MM.1S (cell line): ENCODE measurements at regions not wholly inside any gene's neighbourhood (a gene's known extent, or its start where the extent isn't known, plus 50 kb on each side); places are given as distances from the start of the nearest gene placed in this dataset.

Experiments
- DNase-seq: peaks from one replicate; pipeline ENCODE4 v3.0.0-alpha.2; 2015
- H2AFZ ChIP-seq: fragments of 300-600 bp; sonication (generic); 2 replicates; pipeline ENCODE4 v1.6.0; 2016; ENCODE audit warnings: antibody characterized with exemption, low read length
- H3F3A ChIP-seq: fragments of 300-600 bp; sonication (generic); 2 replicates; pipeline ENCODE4 v1.6.1; 2016; ENCODE audit warnings: mild to moderate bottlenecking, antibody characterized with exemption, low read length, moderate library complexity, mixed read lengths; ENCODE audit not compliant: insufficient read depth
- H3K27ac ChIP-seq: fragments of 300-600 bp; sonication (generic); 2 replicates; pipeline ENCODE4 v1.5.1; 2016; ENCODE audit warnings: mild to moderate bottlenecking, low read length
- H3K27me3 ChIP-seq: fragments of 300-600 bp; sonication (generic); replicated peaks from 2 replicates; pipeline ENCODE4 v1.6.0; 2016; ENCODE audit warnings: low read length; ENCODE audit not compliant: insufficient read depth
- H3K36me3 ChIP-seq: fragments of 300-600 bp; sonication (generic); replicated peaks from 2 replicates; pipeline ENCODE4 v1.6.1; 2016; ENCODE audit warnings: mild to moderate bottlenecking, low read length, mixed read lengths; ENCODE audit not compliant: insufficient read depth
- H3K4me1 ChIP-seq: fragments of 300-600 bp; sonication (generic); 2 replicates; pipeline ENCODE4 v1.6.1; 2016; ENCODE audit warnings: low read length, mixed read lengths
- H3K4me2 ChIP-seq: fragments of 300-600 bp; sonication (generic); 2 replicates; pipeline ENCODE4 v1.6.0; 2016; ENCODE audit warnings: low read depth, low read length
- H3K4me3 ChIP-seq: fragments of 300-600 bp; sonication (generic); 2 replicates; pipeline ENCODE4 v1.5.1; 2016; ENCODE audit warnings: low read length, mixed read lengths
- H3K79me2 ChIP-seq: fragments of 300-600 bp; sonication (generic); 2 replicates; pipeline ENCODE4 v1.6.1; 2016; ENCODE audit warnings: mixed run types, low read length, mixed read lengths
- H3K9ac ChIP-seq: fragments of 300-600 bp; sonication (generic); 2 replicates; pipeline ENCODE4 v1.6.1; 2016; ENCODE audit warnings: low read length, mixed read lengths
- H3K9me2 ChIP-seq: fragments of 300-600 bp; sonication (generic); replicated peaks from 2 replicates; pipeline ENCODE4 v1.6.1; 2016; ENCODE audit warnings: mild to moderate bottlenecking, low read length, mixed read lengths; ENCODE audit not compliant: insufficient read depth
- H3K9me3 ChIP-seq: fragments of 300-600 bp; sonication (generic); replicated peaks from 2 replicates; pipeline ENCODE4 v1.6.1; 2016; ENCODE audit warnings: mild to moderate bottlenecking, low read length, mixed read lengths; ENCODE audit not compliant: insufficient read depth
- H4K20me1 ChIP-seq: fragments of 300-600 bp; sonication (generic); 2 replicates; pipeline ENCODE4 v1.6.1; 2016; ENCODE audit warnings: mild to moderate bottlenecking, low read length, moderate library complexity, mixed read lengths; ENCODE audit not compliant: insufficient read depth
- EZH2 ChIP-seq: fragments of 300-600 bp; sonication (generic); optimal IDR thresholded peaks from 2 replicates; pipeline ENCODE3; 2017; ENCODE audit warnings: low read depth, mild to moderate bottlenecking, antibody characterized with exemption, low read length, mixed read lengths
- EZH2phosphoT487 ChIP-seq: fragments of 300-600 bp; sonication (generic); IDR thresholded peaks from 2 replicates; pipeline ENCODE4 v1.6.1; 2018; ENCODE audit warnings: antibody characterized with exemption, low read length
- TF ChIP-seq, protein P1 (sequence below): fragments of 300-600 bp; sonication (generic); IDR thresholded peaks from 2 replicates; pipeline ENCODE4 v1.5.1; 2016; ENCODE audit warnings: antibody characterized with exemption, low read length, mixed read lengths

DNA sequence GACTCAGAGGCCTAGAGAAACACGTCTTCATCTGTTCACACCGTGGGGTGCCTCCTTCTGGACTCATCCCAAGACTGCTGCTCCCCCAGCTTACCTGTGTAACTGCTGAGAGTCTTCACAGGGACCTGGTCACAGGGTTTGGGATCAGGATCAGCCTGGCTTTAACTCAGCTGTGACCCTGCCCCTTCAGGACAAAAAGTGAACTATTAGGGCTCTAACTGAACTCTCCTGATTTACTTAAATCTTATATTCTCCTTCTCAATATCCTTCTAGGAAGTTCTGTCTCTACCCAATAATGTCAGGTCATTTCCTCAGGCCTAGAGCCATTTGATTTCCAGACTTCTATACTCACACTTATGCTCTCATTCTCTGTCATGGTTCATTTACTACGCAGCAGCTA, 108.4 kb downstream of the ZNF280B start:
- Histone ChIP-seq H2AFZ (no peak overlapping the region), H3K79me2 (no peaks in the 10 kb centered on the region), H3K9me2 (no peaks in the 10 kb centered on the region), H3K27me3 (no peaks in the 10 kb centered on the region), H3K36me3 (no peaks in the 10 kb centered on the region), H3K9me3 (no peaks in the 10 kb centered on the region), H3F3A (no peaks in the 10 kb centered on the region), H3K4me3 (no peak overlapping the region), H4K20me1 (no peaks in the 10 kb centered on the region), H3K4me2 (no peak overlapping the region), H3K4me1 (peaks cover 4% of the 10 kb centered on the region), H3K9ac (no peak overlapping the region), H3K27ac (no peak overlapping the region)
- TF ChIP-seq EZH2phosphoT487: no peak
- TF ChIP-seq, protein P1, sequence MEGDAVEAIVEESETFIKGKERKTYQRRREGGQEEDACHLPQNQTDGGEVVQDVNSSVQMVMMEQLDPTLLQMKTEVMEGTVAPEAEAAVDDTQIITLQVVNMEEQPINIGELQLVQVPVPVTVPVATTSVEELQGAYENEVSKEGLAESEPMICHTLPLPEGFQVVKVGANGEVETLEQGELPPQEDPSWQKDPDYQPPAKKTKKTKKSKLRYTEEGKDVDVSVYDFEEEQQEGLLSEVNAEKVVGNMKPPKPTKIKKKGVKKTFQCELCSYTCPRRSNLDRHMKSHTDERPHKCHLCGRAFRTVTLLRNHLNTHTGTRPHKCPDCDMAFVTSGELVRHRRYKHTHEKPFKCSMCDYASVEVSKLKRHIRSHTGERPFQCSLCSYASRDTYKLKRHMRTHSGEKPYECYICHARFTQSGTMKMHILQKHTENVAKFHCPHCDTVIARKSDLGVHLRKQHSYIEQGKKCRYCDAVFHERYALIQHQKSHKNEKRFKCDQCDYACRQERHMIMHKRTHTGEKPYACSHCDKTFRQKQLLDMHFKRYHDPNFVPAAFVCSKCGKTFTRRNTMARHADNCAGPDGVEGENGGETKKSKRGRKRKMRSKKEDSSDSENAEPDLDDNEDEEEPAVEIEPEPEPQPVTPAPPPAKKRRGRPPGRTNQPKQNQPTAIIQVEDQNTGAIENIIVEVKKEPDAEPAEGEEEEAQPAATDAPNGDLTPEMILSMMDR: peak; percentile 15; the same call in 1 of the 2 replicates
- TF ChIP-seq EZH2: no peak
- no peak for DNase-seq

DNA sequence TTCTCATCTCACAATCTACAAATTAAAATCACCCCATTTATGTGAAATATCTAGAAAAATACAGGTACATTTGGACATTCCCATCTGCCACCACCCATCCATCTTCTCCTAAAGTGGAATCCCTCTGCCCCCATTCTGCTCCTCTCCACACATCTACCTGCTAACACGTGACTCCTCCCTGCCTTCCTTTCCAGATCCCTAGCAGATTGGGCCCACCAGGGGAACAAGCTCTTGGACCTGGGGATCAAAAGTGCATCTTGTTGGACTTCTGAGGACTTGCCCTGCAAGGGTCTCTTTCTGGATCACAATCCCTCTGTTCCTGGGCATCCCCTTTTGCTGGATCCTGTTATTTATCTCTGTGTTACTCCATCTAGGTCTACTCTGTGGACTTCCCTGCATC, 107.6 kb downstream of the ZNF280B start:
- Histone ChIP-seq H3K9me3 (no peaks in the 10 kb centered on the region), H3K9ac (no peak overlapping the region), H3K27ac (no peak overlapping the region), H3K4me3 (no peak overlapping the region), H3K4me1 (no peaks in the 10 kb centered on the region), H3K9me2 (no peaks in the 10 kb centered on the region), H3K27me3 (no peaks in the 10 kb centered on the region), H2AFZ (no peak overlapping the region), H3K4me2 (no peak overlapping the region), H3K36me3 (no peaks in the 10 kb centered on the region), H3F3A (no peaks in the 10 kb centered on the region), H4K20me1 (no peaks in the 10 kb centered on the region), H3K79me2 (no peaks in the 10 kb centered on the region)
- no peak for DNase-seq
- TF ChIP-seq, protein P1: no peak
- no peak for TF ChIP-seq EZH2phosphoT487
- TF ChIP-seq EZH2: no peak

DNA sequence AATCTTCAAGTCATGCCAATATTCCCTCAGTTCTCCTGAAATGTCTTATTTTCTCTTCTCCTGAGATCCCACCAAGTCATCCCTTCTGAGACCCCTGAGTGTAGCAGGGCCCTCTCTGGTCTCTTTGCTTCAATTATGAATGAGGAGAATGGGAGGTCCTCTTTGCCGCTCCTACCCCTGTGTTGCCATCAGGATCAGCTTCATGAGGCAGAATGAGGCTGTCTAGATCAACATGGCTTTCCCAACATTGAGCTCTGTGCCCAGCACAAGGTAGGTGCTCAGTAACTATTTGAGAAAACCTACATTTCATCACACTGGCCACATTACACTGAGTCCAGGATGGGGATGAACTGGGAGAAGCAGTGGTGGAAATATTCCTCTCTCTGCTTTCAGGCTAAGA, 107.2 kb downstream of the ZNF280B start:
- DNase-seq: no peak
- H3K4me1 ChIP-seq: no peaks in the 10 kb centered on the region
- no peak overlapping the region for H3K9ac ChIP-seq
- no peak overlapping the region for H3K4me3 ChIP-seq
- no peaks in the 10 kb centered on the region for H3K9me3 ChIP-seq
- H3K79me2 ChIP-seq: no peaks in the 10 kb centered on the region
- H2AFZ ChIP-seq: no peak overlapping the region
- no peaks in the 10 kb centered on the region for H3K9me2 ChIP-seq
- no peaks in the 10 kb centered on the region for H3K36me3 ChIP-seq
- no peak overlapping the region for H3K4me2 ChIP-seq
- H3K27me3 ChIP-seq: no peaks in the 10 kb centered on the region
- H4K20me1 ChIP-seq: no peaks in the 10 kb centered on the region
- no peak overlapping the region for H3K27ac ChIP-seq
- no peaks in the 10 kb centered on the region for H3F3A ChIP-seq
- TF ChIP-seq EZH2phosphoT487 (no peak), EZH2 (no peak)
- TF ChIP-seq, protein P1: no peak
